BE2C (cell line): ENCODE measurements at regions not wholly inside any gene's neighbourhood (a gene's known extent, or its start where the extent isn't known, plus 50 kb on each side); places are given as distances from the start of the nearest gene placed in this dataset.

Source experiments
- DNase-seq: peaks from one replicate; pipeline ENCODE4 v3.0.0-alpha.2; 2020
- H3K27me3 ChIP-seq: fragments of 250-450 bp; sonication (Bioruptor Pico); 2 replicates; pipeline ENCODE4 v1.5.1; 2020; ENCODE audit warnings: mild to moderate bottlenecking
- H3K36me3 ChIP-seq: fragments of 250-450 bp; sonication (Bioruptor Pico); 2 replicates; pipeline ENCODE4 v1.5.1; 2020; ENCODE audit warnings: mild to moderate bottlenecking
- H3K4me1 ChIP-seq: fragments of 250-450 bp; sonication (Bioruptor Pico); 2 replicates; pipeline ENCODE4 v1.5.1; 2020
- H3K4me3 ChIP-seq: 2 replicates; pipeline ENCODE4 v1.5.1; 2011; ENCODE audit warnings: low read depth, low read length
- H3K9me3 ChIP-seq: fragments of 250-450 bp; sonication (Bioruptor Pico); 2 replicates; pipeline ENCODE4 v1.5.1; 2020
- CTCF ChIP-seq: IDR thresholded peaks from 2 replicates; pipeline ENCODE4 v1.5.1; 2012; ENCODE audit warnings: mild to moderate bottlenecking, low read depth, low read length

- no peaks in the 10 kb centered on the region for H3K4me1 ChIP-seq
- DNase-seq: no peak
- H3K27me3 ChIP-seq: no peaks in the 10 kb centered on the region
- no peaks in the 10 kb centered on the region; the same call in 1 of the 2 replicates for H3K9me3 ChIP-seq
- no peaks in the 10 kb centered on the region for H3K36me3 ChIP-seq
- no peak for TF ChIP-seq CTCF
- H3K4me3 ChIP-seq: no peak overlapping the region
These were observed 395.7 kb downstream of the BRINP2 start for GRCh38 chr1:177566495-177566894.

GRCh38 chr1:177561436-177561835, 390.7 kb downstream of the BRINP2 start:
- no peak for TF ChIP-seq CTCF
- no peaks in the 10 kb centered on the region for H3K36me3 ChIP-seq
- H3K9me3 ChIP-seq: no peaks in the 10 kb centered on the region; the same call in 1 of the 2 replicates
- no peaks in the 10 kb centered on the region for H3K4me1 ChIP-seq
- no peak overlapping the region for H3K4me3 ChIP-seq
- DNase-seq: no peak
- no peaks in the 10 kb centered on the region for H3K27me3 ChIP-seq

GRCh38 chr1:177558372-177558771, 387.6 kb downstream of the BRINP2 start:
- Histone ChIP-seq H3K4me1 (no peaks in the 10 kb centered on the region), H3K36me3 (no peaks in the 10 kb centered on the region), H3K9me3 (no peaks in the 10 kb centered on the region; the same call in 1 of the 2 replicates), H3K27me3 (no peaks in the 10 kb centered on the region), H3K4me3 (no peak overlapping the region)
- no peak for DNase-seq
- TF ChIP-seq CTCF: no peak

GRCh38 chr1:177556163-177556562, 385.4 kb downstream of the BRINP2 start:
- no peak for TF ChIP-seq CTCF
- no peak overlapping the region for H3K4me3 ChIP-seq
- no peaks in the 10 kb centered on the region for H3K9me3 ChIP-seq
- H3K27me3 ChIP-seq: no peaks in the 10 kb centered on the region
- H3K36me3 ChIP-seq: no peaks in the 10 kb centered on the region
- no peak for DNase-seq
- no peaks in the 10 kb centered on the region for H3K4me1 ChIP-seq

GRCh38 chr1:177547200-177547599, 376.4 kb downstream of the BRINP2 start:
- no peak for TF ChIP-seq CTCF
- DNase-seq: no peak
- Histone ChIP-seq H3K9me3 (no peaks in the 10 kb centered on the region; the same call in 1 of the 2 replicates), H3K36me3 (no peaks in the 10 kb centered on the region), H3K4me3 (no peak overlapping the region), H3K4me1 (no peaks in the 10 kb centered on the region), H3K27me3 (no peaks in the 10 kb centered on the region)

- no peaks in the 10 kb centered on the region; the same call in 1 of the 2 replicates for H3K9me3 ChIP-seq
- no peak for DNase-seq
- no peak overlapping the region for H3K4me3 ChIP-seq
- H3K36me3 ChIP-seq: no peaks in the 10 kb centered on the region
- H3K27me3 ChIP-seq: no peaks in the 10 kb centered on the region
- no peak for TF ChIP-seq CTCF
- H3K4me1 ChIP-seq: no peaks in the 10 kb centered on the region
These were observed 375.6 kb downstream of the BRINP2 start for GRCh38 chr1:177546346-177546745.
